ENCODE measurements at regions not wholly inside any gene's neighbourhood (a gene's known extent, or its start where the extent isn't known, plus 50 kb on each side); places are given as distances from the start of the nearest gene placed in this dataset.

- no peak for TF ChIP-seq POLR2A (IDR thresholded peaks at IDR 0.05)
- TF ChIP-seq, protein P1, sequence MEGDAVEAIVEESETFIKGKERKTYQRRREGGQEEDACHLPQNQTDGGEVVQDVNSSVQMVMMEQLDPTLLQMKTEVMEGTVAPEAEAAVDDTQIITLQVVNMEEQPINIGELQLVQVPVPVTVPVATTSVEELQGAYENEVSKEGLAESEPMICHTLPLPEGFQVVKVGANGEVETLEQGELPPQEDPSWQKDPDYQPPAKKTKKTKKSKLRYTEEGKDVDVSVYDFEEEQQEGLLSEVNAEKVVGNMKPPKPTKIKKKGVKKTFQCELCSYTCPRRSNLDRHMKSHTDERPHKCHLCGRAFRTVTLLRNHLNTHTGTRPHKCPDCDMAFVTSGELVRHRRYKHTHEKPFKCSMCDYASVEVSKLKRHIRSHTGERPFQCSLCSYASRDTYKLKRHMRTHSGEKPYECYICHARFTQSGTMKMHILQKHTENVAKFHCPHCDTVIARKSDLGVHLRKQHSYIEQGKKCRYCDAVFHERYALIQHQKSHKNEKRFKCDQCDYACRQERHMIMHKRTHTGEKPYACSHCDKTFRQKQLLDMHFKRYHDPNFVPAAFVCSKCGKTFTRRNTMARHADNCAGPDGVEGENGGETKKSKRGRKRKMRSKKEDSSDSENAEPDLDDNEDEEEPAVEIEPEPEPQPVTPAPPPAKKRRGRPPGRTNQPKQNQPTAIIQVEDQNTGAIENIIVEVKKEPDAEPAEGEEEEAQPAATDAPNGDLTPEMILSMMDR (IDR thresholded peaks at IDR 0.05) = no peak
Measured at GRCh38 chr4:151921811-151922210, 161.0 kb upstream of the GATB start.
